HepG2 (cell line): ENCODE measurements at regions not wholly inside any gene's neighbourhood (a gene's known extent, or its start where the extent isn't known, plus 50 kb on each side); places are given as distances from the start of the nearest gene placed in this dataset.

Experiments
- ATF4 ChIP-seq, 2 experiments: fragments of 450-650 bp in 1 of 2; sonication (generic) in 1 of 2; formaldehyde crosslinking; IDR thresholded peaks; 2 replicates each; pipeline versions ENCODE4 v1.5.0 to v1.8.0; 2020 to 2022; ENCODE audit warnings: mild to moderate bottlenecking in 1 of 2, missing genetic modification reagents in 1 of 2
- NFE2L1 ChIP-seq: sonication (generic); formaldehyde crosslinking; IDR thresholded peaks from 2 replicates; pipeline ENCODE4 v1.4.0; 2020; ENCODE audit warnings: missing genetic modification reagents, mild to moderate bottlenecking, borderline replicate concordance
- PCBP2 ChIP-seq: fragments of 200-400 bp; formaldehyde crosslinking; optimal IDR thresholded peaks from 2 replicates; pipeline ENCODE3; 2018; ENCODE audit warnings: low read length, low read depth; ENCODE audit not compliant: poor library complexity, severe bottlenecking
- RFXANK ChIP-seq: IDR thresholded peaks from 2 replicates; pipeline ENCODE4 v1.6.1; 2016
- RXRA ChIP-seq: sonication (generic); formaldehyde crosslinking; IDR thresholded peaks from 2 replicates; pipeline ENCODE4 v1.5.1; 2020; ENCODE audit warnings: missing genetic modification reagents
- SP5 ChIP-seq: IDR thresholded peaks from 2 replicates; pipeline ENCODE4 v1.6.1; 2016; ENCODE audit warnings: low read depth, borderline replicate concordance
- U2AF2 ChIP-seq: fragments of 200-400 bp; formaldehyde crosslinking; IDR thresholded peaks from 2 replicates; pipeline ENCODE4 v1.6.1; 2017; ENCODE audit warnings: low read depth, mild to moderate bottlenecking, low read length
- ZFP91 ChIP-seq: sonication (generic); formaldehyde crosslinking; IDR thresholded peaks from 2 replicates; pipeline ENCODE4 v1.9.0; 2022; ENCODE audit warnings: missing genetic modification reagents, mild to moderate bottlenecking, borderline replicate concordance
- ZNF234 ChIP-seq: sonication (generic); formaldehyde crosslinking; conservative IDR thresholded peaks from 2 replicates; pipeline ENCODE4 v1.5.1; 2020; ENCODE audit warnings: mild to moderate bottlenecking, missing genetic modification reagents
- ZNF407 ChIP-seq: sonication (generic); formaldehyde crosslinking; IDR thresholded peaks from one replicate; pipeline ENCODE4 v1.5.1; 2020; ENCODE audit warnings: mild to moderate bottlenecking, missing genetic modification reagents; ENCODE audit errors: not compliant biosample characterization
- ZNF614 ChIP-seq: IDR thresholded peaks from 2 replicates; pipeline ENCODE4 v1.6.1; 2018; ENCODE audit warnings: missing biosample characterization, missing genetic modification reagents, inconsistent platforms, borderline replicate concordance
- ZNF615 ChIP-seq: sonication (generic); formaldehyde crosslinking; IDR thresholded peaks from 2 replicates; pipeline ENCODE4 v1.5.0; 2020; ENCODE audit warnings: mild to moderate bottlenecking, missing genetic modification reagents, borderline replicate concordance
- ZNF891 ChIP-seq: sonication (generic); formaldehyde crosslinking; IDR thresholded peaks from 2 replicates; pipeline ENCODE4 v1.5.0; 2020; ENCODE audit warnings: mild to moderate bottlenecking, missing genetic modification reagents
- TF ChIP-seq, protein P1 (sequence below): sonication (generic); formaldehyde crosslinking; IDR thresholded peaks from 2 replicates; pipeline ENCODE4 v1.5.0; 2020; ENCODE audit warnings: missing genetic modification reagents

- no peak for TF ChIP-seq ZNF407
- no peak for TF ChIP-seq U2AF2
- no peak for TF ChIP-seq ZNF614 (CRISPR knock-in tag)
- no peak for TF ChIP-seq PCBP2
- no peak for TF ChIP-seq RFXANK
- no peak for TF ChIP-seq ZNF891 (CRISPR knock-in tag)
- TF ChIP-seq NFE2L1 (CRISPR knock-in tag), result no peak
- no peak for TF ChIP-seq ATF4 (CRISPR knock-in tag; IDR thresholded peaks at IDR 0.05)
- TF ChIP-seq SP5 (CRISPR knock-in tag), result peak; percentile 61
- TF ChIP-seq ZNF615, result no peak
- TF ChIP-seq ZFP91 (CRISPR knock-in tag), result peak; percentile 34; the same call in 1 of the 2 replicates
- peak; percentile 60; the same call in 1 of the 2 replicates for TF ChIP-seq RXRA (CRISPR knock-in tag)
- TF ChIP-seq ZNF234, result no peak
- TF ChIP-seq, protein P1, sequence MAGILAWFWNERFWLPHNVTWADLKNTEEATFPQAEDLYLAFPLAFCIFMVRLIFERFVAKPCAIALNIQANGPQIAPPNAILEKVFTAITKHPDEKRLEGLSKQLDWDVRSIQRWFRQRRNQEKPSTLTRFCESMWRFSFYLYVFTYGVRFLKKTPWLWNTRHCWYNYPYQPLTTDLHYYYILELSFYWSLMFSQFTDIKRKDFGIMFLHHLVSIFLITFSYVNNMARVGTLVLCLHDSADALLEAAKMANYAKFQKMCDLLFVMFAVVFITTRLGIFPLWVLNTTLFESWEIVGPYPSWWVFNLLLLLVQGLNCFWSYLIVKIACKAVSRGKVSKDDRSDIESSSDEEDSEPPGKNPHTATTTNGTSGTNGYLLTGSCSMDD, result no peak
These were observed 110.3 kb upstream of the KLF13 start (continued) for GRCh38 chr15:31216215-31216911.
